BE2C (cell line): ENCODE measurements at regions not wholly inside any gene's neighbourhood (a gene's known extent, or its start where the extent isn't known, plus 50 kb on each side); places are given as distances from the start of the nearest gene placed in this dataset.

Experiments used
- DNase-seq: peaks from one replicate; pipeline ENCODE4 v3.0.0-alpha.2; 2020
- H3K27me3 ChIP-seq: fragments of 250-450 bp; sonication (Bioruptor Pico); 2 replicates; pipeline ENCODE4 v1.5.1; 2020; ENCODE audit warnings: mild to moderate bottlenecking
- H3K36me3 ChIP-seq: fragments of 250-450 bp; sonication (Bioruptor Pico); 2 replicates; pipeline ENCODE4 v1.5.1; 2020; ENCODE audit warnings: mild to moderate bottlenecking
- H3K4me1 ChIP-seq: fragments of 250-450 bp; sonication (Bioruptor Pico); 2 replicates; pipeline ENCODE4 v1.5.1; 2020
- H3K4me3 ChIP-seq: 2 replicates; pipeline ENCODE4 v1.5.1; 2011; ENCODE audit warnings: low read depth, low read length
- H3K9me3 ChIP-seq: fragments of 250-450 bp; sonication (Bioruptor Pico); 2 replicates; pipeline ENCODE4 v1.5.1; 2020
- CTCF ChIP-seq: IDR thresholded peaks from 2 replicates; pipeline ENCODE4 v1.5.1; 2012; ENCODE audit warnings: mild to moderate bottlenecking, low read depth, low read length

GRCh38 chr1:59128784-59129227 lies 168.1 kb upstream of the FGGY start:
- TF ChIP-seq CTCF, result no peak
- Histone ChIP-seq H3K4me3 (no peak overlapping the region), H3K36me3 (no peaks in the 10 kb centered on the region), H3K9me3 (no peaks in the 10 kb centered on the region), H3K27me3 (no peaks in the 10 kb centered on the region), H3K4me1 (no peaks in the 10 kb centered on the region)
- no peak for DNase-seq

- H3K4me3 ChIP-seq, result no peak overlapping the region
- no peaks in the 10 kb centered on the region for H3K27me3 ChIP-seq
- no peaks in the 10 kb centered on the region for H3K9me3 ChIP-seq
- no peaks in the 10 kb centered on the region for H3K36me3 ChIP-seq
- DNase-seq, result no peak
- no peak for TF ChIP-seq CTCF
- no peaks in the 10 kb centered on the region for H3K4me1 ChIP-seq
These were observed 164.6 kb upstream of the FGGY start for GRCh38 chr1:59132295-59132694.

GRCh38 chr1:59133997-59134396 lies 162.9 kb upstream of the FGGY start:
- TF ChIP-seq CTCF, result no peak
- Histone ChIP-seq H3K9me3 (no peaks in the 10 kb centered on the region), H3K4me3 (no peak overlapping the region), H3K4me1 (no peaks in the 10 kb centered on the region), H3K27me3 (no peaks in the 10 kb centered on the region), H3K36me3 (no peaks in the 10 kb centered on the region)
- no peak for DNase-seq

GRCh38 chr1:59135761-59136255 lies 161.1 kb upstream of the FGGY start:
- TF ChIP-seq CTCF, result no peak
- Histone ChIP-seq H3K27me3 (no peaks in the 10 kb centered on the region), H3K4me1 (no peaks in the 10 kb centered on the region), H3K4me3 (no peak overlapping the region), H3K9me3 (no peaks in the 10 kb centered on the region), H3K36me3 (no peaks in the 10 kb centered on the region)
- no peak for DNase-seq

GRCh38 chr1:59136541-59137275 lies 160.2 kb upstream of the FGGY start:
- DNase-seq, result no peak
- no peak overlapping the region for H3K4me3 ChIP-seq
- H3K36me3 ChIP-seq, result no peaks in the 10 kb centered on the region
- TF ChIP-seq CTCF, result no peak
- no peaks in the 10 kb centered on the region for H3K9me3 ChIP-seq
- no peaks in the 10 kb centered on the region for H3K27me3 ChIP-seq
- H3K4me1 ChIP-seq, result no peaks in the 10 kb centered on the region

- TF ChIP-seq CTCF, result no peak
- no peak for DNase-seq
- Histone ChIP-seq H3K4me3 (no peak overlapping the region), H3K27me3 (no peaks in the 10 kb centered on the region), H3K4me1 (no peaks in the 10 kb centered on the region), H3K9me3 (no peaks in the 10 kb centered on the region), H3K36me3 (no peaks in the 10 kb centered on the region)
These were observed 159.6 kb upstream of the FGGY start for GRCh38 chr1:59137276-59137615.
